Naive thymus-derived CD4-positive, alpha-beta T cell (primary cell): ENCODE measurements at regions not wholly inside any gene's neighbourhood (a gene's known extent, or its start where the extent isn't known, plus 50 kb on each side); places are given as distances from the start of the nearest gene placed in this dataset.

Experiments used
- ATAC-seq: fragments of 150-1000 bp; cut with Tn5 transposase; 2 replicates; pipeline ENCODE4 v1.10.0; 2021; ENCODE audit warnings: mild to moderate bottlenecking, moderate library complexity
- CTCF ChIA-PET: fragments of 350-600 bp; sonication (Branson Sonifier 250); formaldehyde crosslinking; loops from one replicate; lab custom pipeline; 2021; ENCODE audit warnings: antibody characterized with exemption; lab: Charles Lee
- POLR2A ChIA-PET: fragments of 350-600 bp; sonication (Branson Sonifier 250); formaldehyde crosslinking; loops from one replicate; lab custom pipeline; 2021; ENCODE audit warnings: antibody characterized with exemption, inconsistent platforms; lab: Charles Lee
- DNase-seq, 9 donors: peaks; one replicate each; pipeline versions ENCODE4 v3.0.0 to v3.0.0-alpha.2; 2020 to 2022; ENCODE audit warnings: mixed read lengths in 1 of 9
- H3K27ac ChIP-seq: one replicate; pipeline ENCODE4 v1.7.0; 2013; ENCODE audit warnings: mild to moderate bottlenecking, low read depth, low read length, moderate library complexity
- H3K27me3 ChIP-seq, 2 donors: one replicate each; pipeline ENCODE4 v1.7.0; 2013; ENCODE audit warnings: low read length in 2 of 2, mild to moderate bottlenecking in 2 of 2, moderate library complexity in 2 of 2; ENCODE audit not compliant: control insufficient read depth in 2 of 2, insufficient read depth in 2 of 2
- H3K36me3 ChIP-seq, 3 experiments: 1 replicate in 2 of 3; 2 replicates in 1 of 3; pipeline ENCODE4 v1.7.0; 2013; ENCODE audit warnings: low read length in 3 of 3, mild to moderate bottlenecking in 3 of 3, moderate library complexity in 1 of 3; ENCODE audit not compliant: insufficient read depth in 3 of 3, control insufficient read depth in 2 of 3
- H3K4me1 ChIP-seq, 2 donors: one replicate each; pipeline ENCODE4 v1.7.0; 2013; ENCODE audit warnings: low read length in 2 of 2, mild to moderate bottlenecking in 2 of 2, moderate library complexity in 1 of 2; ENCODE audit not compliant: control insufficient read depth in 2 of 2, insufficient read depth in 2 of 2
- H3K4me3 ChIP-seq: 2 replicates; pipeline ENCODE4 v1.7.0; 2013; ENCODE audit warnings: mild to moderate bottlenecking, low read length
- H3K9me3 ChIP-seq, 3 experiments: 1 replicate in 2 of 3; 2 replicates in 1 of 3; pipeline ENCODE4 v1.7.0; 2013; ENCODE audit warnings: low read length in 3 of 3; ENCODE audit not compliant: control insufficient read depth in 2 of 3
- H3K27ac Mint-ChIP-seq, 9 donors: one replicate each; pipeline ENCODE4 v1.8.0; 2020 to 2022; ENCODE audit warnings: mixed read lengths in 9 of 9, mild to moderate bottlenecking in 8 of 9, moderate library complexity in 5 of 9, inconsistent platforms in 2 of 9
- H3K27me3 Mint-ChIP-seq, 5 donors: one replicate each; pipeline ENCODE4 v1.8.0; 2021 to 2022; ENCODE audit warnings: mixed read lengths in 5 of 5, mild to moderate bottlenecking in 1 of 5
- H3K36me3 Mint-ChIP-seq, 5 donors: one replicate each; pipeline ENCODE4 v1.8.0; 2020 to 2022; ENCODE audit warnings: mixed read lengths in 5 of 5, mild to moderate bottlenecking in 3 of 5, inconsistent platforms in 1 of 5
- H3K4me1 Mint-ChIP-seq, 7 donors: one replicate each; pipeline ENCODE4 v1.8.0; 2020 to 2022; ENCODE audit warnings: mixed read lengths in 7 of 7, mild to moderate bottlenecking in 3 of 7, inconsistent platforms in 1 of 7
- H3K4me3 Mint-ChIP-seq, 10 donors: one replicate each; pipeline ENCODE4 v1.8.0; 2020 to 2022; ENCODE audit warnings: mild to moderate bottlenecking in 10 of 10, mixed read lengths in 10 of 10, moderate library complexity in 6 of 10, inconsistent platforms in 2 of 10
- H3K9me3 Mint-ChIP-seq, 11 donors: one replicate each; pipeline ENCODE4 v1.8.0; 2020 to 2022; ENCODE audit warnings: mixed read lengths in 11 of 11, mild to moderate bottlenecking in 4 of 11, inconsistent platforms in 1 of 11, moderate library complexity in 1 of 11
- intact Hi-C, 2 donors: fragments of 100-400 bp; cut with micrococcal nuclease; formaldehyde crosslinking; loops; one replicate each; pipeline ENCODE4 v1.15.1; 2023

DNA sequence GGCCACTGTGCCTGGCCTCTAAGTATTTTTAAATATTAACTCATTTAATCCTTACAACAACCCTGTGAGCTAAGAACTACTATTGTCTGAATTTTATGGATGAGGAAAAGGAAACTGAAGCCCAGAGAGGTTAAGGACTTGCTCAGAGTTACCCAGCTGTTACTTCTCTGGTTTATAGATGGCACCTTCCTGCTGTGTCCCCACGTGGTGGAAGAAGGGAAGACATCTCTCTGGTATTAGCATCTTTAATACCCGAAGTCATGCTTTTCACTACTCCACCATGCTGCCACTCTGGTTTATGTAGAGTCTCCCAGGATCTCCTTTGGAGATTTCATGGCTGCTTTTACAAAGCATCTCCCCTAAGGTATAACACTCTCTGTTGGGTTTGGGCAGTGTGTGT is 105.5 kb upstream of the MKLN1 start:
- ATAC-seq (no peak), DNase-seq (no peak)
- H3K4me1 ChIP-seq: no peaks in the 10 kb centered on the region
- H3K27ac ChIP-seq: no peak overlapping the region
- ChIA-PET CTCF (no interaction called here), POLR2A (no interaction called here)
- H3K27me3 ChIP-seq: no peaks in the 10 kb centered on the region
- H3K9me3 ChIP-seq: no peaks in the 10 kb centered on the region
- H3K36me3 ChIP-seq: no peaks in the 10 kb centered on the region
- H3K36me3 Mint-ChIP-seq: peaks cover 0 to 13% (median 0%) of the 10 kb centered on the region in 5 donors
- H3K27ac Mint-ChIP-seq: no peak overlapping the region
- intact Hi-C loops: no loop called here
- peaks cover 10 to 25% (median 22%) of the 10 kb centered on the region in 7 donors for H3K4me1 Mint-ChIP-seq
- peaks cover 0 to 3% (median 0%) of the 10 kb centered on the region in 5 donors for H3K27me3 Mint-ChIP-seq
- H3K4me3 ChIP-seq: no peak overlapping the region
- peaks cover 0 to 15% (median 1%) of the 10 kb centered on the region in 11 donors for H3K9me3 Mint-ChIP-seq
- H3K4me3 Mint-ChIP-seq: no peak overlapping the region

DNA sequence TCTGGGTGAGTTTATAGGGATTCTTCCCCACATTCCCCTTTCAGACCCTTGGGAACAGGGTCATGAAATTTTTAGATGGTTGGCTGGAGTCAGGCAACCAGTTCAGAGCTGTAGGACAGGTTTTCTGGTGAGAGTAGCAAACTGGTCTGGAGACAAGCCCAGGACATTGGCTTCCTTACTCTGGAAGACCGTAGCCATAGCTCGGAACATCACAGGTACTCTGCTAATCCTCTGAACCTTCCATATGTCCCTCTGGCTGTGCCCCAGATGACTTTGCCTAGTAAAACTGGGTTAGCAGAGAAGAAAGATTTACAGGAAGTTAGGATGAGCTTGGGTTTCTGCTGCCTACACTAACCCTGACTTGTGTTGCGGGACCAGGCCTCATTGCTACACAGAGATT is 104.5 kb upstream of the MKLN1 start:
- no peak for DNase-seq
- ATAC-seq: no peak
- Mint-ChIP-seq H3K27me3 (peaks cover 0 to 3% (median 0%) of the 10 kb centered on the region in 5 donors), H3K4me1 (peaks cover 10 to 30% (median 22%) of the 10 kb centered on the region in 7 donors), H3K4me3 (no peak overlapping the region), H3K36me3 (peaks cover 0 to 8% (median 0%) of the 10 kb centered on the region in 5 donors), H3K27ac (no peak overlapping the region), H3K9me3 (peaks cover 0 to 12% (median 0%) of the 10 kb centered on the region in 11 donors)
- no peak overlapping the region for H3K27ac ChIP-seq
- no peaks in the 10 kb centered on the region for H3K27me3 ChIP-seq
- ChIA-PET CTCF (no interaction called here), POLR2A (no interaction called here)
- no peaks in the 10 kb centered on the region for H3K4me1 ChIP-seq
- intact Hi-C loops: no loop called here
- H3K4me3 ChIP-seq: no peak overlapping the region
- no peaks in the 10 kb centered on the region for H3K9me3 ChIP-seq
- H3K36me3 ChIP-seq: no peaks in the 10 kb centered on the region

DNA sequence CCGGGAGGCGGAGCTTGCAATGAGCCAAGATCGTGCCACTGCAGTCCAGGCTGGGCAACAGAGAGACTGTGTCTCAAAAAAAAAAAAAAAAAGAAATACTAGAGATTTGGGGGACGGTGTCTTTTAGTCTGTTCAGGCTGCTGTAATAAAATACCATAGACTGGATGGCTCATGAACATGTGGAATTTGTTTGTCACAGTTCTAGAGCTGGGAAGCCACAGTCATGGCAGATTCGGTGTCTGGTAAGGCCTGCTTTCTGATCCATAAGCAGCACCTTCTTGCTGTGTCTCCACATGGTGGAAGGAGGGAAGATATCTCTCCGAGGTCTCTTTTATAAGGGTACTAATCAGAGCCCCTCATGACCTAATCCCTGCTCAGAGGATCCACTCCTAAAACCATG is 102.7 kb upstream of the MKLN1 start:
- H3K27ac Mint-ChIP-seq: peak overlapping the region in 1 of 9 donors; percentile 2
- Histone ChIP-seq H3K9me3 (no peaks in the 10 kb centered on the region), H3K27me3 (no peaks in the 10 kb centered on the region), H3K4me3 (no peak overlapping the region), H3K27ac (no peak overlapping the region), H3K36me3 (no peaks in the 10 kb centered on the region), H3K4me1 (no peaks in the 10 kb centered on the region)
- ChIA-PET POLR2A (no interaction called here), CTCF (no interaction called here)
- DNase-seq (no peak), ATAC-seq (no peak)
- H3K27me3 Mint-ChIP-seq: no peaks in the 10 kb centered on the region
- intact Hi-C loops: no loop called here
- H3K4me1 Mint-ChIP-seq: peaks cover 6 to 30% (median 14%) of the 10 kb centered on the region in 7 donors
- H3K36me3 Mint-ChIP-seq: peaks cover 0 to 4% (median 0%) of the 10 kb centered on the region in 5 donors
- no peak overlapping the region for H3K4me3 Mint-ChIP-seq
- H3K9me3 Mint-ChIP-seq: peaks cover 0 to 5% (median 0%) of the 10 kb centered on the region in 11 donors

DNA sequence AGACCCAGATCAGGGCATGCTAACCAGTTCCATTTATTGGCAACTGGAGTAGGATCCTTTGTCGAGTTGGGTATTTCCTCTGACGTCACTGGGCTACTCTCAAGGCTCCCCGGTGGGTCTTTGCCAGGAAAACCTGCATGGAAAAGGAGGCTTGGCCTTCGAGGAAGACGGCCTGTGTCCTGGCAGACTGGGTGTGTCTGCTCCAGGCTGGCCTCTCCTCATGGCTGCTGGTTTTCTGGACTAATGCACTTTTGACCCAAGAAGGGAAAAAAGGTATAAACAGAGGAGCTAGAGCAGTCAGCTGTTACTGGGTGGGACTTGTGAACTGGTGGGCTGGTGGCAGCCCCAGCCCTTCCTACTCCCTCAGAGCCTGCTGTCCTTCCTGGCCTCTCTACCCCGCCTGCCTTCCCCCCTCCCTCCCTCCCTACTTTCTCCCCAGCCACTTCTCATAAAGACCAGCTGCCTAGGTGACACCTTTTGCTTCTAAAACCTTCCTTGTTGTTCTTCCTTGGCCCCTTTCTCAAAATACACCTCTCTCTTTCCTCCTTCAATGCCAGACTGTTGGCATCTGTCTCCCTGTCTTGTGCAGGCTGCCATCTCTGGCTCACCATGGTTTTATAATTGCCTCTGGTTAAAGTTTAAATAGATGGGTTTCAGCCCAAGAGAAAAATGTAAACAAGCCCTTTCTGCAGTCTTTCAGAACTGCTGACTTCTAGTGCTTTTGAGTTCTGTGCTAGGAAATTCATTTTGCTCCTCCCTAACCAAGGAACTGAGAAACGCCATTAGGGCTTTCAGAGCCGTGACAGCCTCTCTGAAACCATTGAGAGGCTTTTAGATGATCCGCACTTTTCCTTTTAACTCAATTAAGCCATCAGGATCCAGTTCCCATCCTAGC is 101.8 kb upstream of the MKLN1 start:
- H3K4me3 ChIP-seq: no peak overlapping the region
- ChIA-PET POLR2A (no interaction called here), CTCF (no interaction called here)
- H3K27me3 Mint-ChIP-seq: no peaks in the 10 kb centered on the region
- no peaks in the 10 kb centered on the region for H3K27me3 ChIP-seq
- no peaks in the 10 kb centered on the region for H3K9me3 ChIP-seq
- no peak overlapping the region for H3K27ac ChIP-seq
- intact Hi-C loops: no loop called here
- DNase-seq (no peak), ATAC-seq (no peak)
- peaks cover 0 to 4% (median 0%) of the 10 kb centered on the region in 11 donors for H3K9me3 Mint-ChIP-seq
- no peak overlapping the region for H3K4me3 Mint-ChIP-seq
- H3K36me3 Mint-ChIP-seq: no peaks in the 10 kb centered on the region
- H3K36me3 ChIP-seq: no peaks in the 10 kb centered on the region
- H3K4me1 Mint-ChIP-seq: peaks cover 6 to 32% (median 18%) of the 10 kb centered on the region in 7 donors
- peak overlapping the region in 6 of 9 donors; percentile 11 to 59 (median 48) for H3K27ac Mint-ChIP-seq
- H3K4me1 ChIP-seq: peaks cover under 1 to 3% of the 10 kb centered on the region in 2 donors

DNA sequence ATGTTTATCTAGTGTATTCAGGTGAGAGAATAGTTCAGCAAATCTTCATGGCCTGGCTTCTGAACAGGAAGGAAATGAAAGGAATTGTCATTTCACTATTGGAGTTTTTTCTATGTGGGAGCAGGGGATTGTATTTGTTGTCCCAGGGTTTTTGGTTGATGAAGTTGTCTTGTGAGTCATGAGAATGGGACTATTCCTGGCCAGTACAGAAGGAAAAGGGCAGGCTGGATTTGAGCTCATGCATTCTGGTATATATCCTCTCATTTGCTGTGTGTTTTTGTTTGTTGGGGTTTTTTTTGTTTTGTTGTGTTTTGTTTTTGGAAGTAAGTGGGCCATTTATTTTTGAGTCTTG is 101.2 kb upstream of the MKLN1 start:
- Histone ChIP-seq H3K4me3 (no peak overlapping the region), H3K4me1 (peaks cover 7 to 8% of the 10 kb centered on the region in 2 donors), H3K27me3 (no peaks in the 10 kb centered on the region), H3K27ac (no peak overlapping the region), H3K9me3 (no peaks in the 10 kb centered on the region), H3K36me3 (no peaks in the 10 kb centered on the region)
- Mint-ChIP-seq H3K4me3 (no peak overlapping the region), H3K36me3 (no peaks in the 10 kb centered on the region), H3K9me3 (peaks cover 0 to 2% (median 0%) of the 10 kb centered on the region in 11 donors), H3K27ac (peak overlapping the region in 5 of 9 donors; percentile 11 to 59 (median 42)), H3K27me3 (no peaks in the 10 kb centered on the region), H3K4me1 (peaks cover 12 to 38% (median 23%) of the 10 kb centered on the region in 7 donors)
- no peak for DNase-seq
- intact Hi-C loops: no loop called here
- ChIA-PET POLR2A (no interaction called here), CTCF (no interaction called here)
- no peak for ATAC-seq

DNA sequence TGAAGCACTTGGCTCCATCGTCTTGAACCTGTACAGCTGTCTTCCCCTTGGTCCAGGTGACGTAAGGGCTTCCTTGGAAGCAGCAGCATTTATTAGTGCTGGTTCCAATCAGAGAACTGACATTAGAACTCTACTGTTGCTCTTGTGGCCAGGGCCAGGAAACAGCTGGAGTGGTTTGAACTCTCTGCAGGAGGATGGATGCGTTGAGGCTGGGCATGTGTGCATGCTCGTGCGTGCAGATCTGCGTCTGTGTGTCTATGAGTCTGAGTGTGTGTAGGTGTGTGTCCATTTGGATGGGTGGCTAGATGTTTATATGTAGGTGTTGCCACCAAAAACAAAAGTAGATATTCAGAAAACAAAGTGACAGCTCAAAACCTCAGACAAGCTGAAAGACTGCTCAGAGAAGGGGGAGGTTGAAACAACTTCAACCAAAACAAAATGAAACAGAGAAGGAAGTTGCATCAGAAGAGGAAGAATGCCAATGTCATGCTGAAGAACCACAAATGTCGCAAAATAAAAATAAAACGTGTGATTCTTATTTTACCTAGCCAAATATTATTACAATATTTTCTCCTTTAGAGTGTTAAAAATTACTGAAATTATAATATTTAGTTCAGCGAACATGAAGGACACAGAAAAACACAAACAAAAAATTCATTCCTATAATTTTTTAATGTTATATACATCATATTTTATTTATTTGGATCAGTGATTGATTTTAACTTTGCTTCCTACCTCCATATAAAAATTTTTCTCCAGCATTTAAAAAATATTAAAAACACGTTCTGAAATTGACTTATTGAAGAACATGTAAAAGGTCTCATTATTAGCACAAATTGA is 96.1 kb upstream of the MKLN1 start:
- intact Hi-C loops: loop anchor here (1.0 to 10.0 kb wide), 10 partner anchors 21 to 1203 kb away; partner anchors contain the start of gene MKLN1 (in 2 of the 2)
- Histone ChIP-seq H3K4me3 (peak overlapping the region; percentile 33), H3K36me3 (no peaks in the 10 kb centered on the region), H3K9me3 (no peaks in the 10 kb centered on the region), H3K27ac (peak overlapping the region; percentile 59), H3K4me1 (peaks cover 24 to 28% of the 10 kb centered on the region in 2 donors), H3K27me3 (no peaks in the 10 kb centered on the region)
- peaks cover 21 to 67% (median 45%) of the 10 kb centered on the region in 7 donors for H3K4me1 Mint-ChIP-seq
- ChIA-PET POLR2A (interaction anchor here (0.5 to 4.0 kb wide), 4 partner anchors 122 to 339 kb away, joined by 3 to 24 read pairs (median 4); no protein-coding TSS in a partner anchor), CTCF (interaction anchor here (1.0 kb wide), 1 partner anchor 124 kb away, joined by 3 read pairs; no protein-coding TSS in a partner anchor)
- no peaks in the 10 kb centered on the region for H3K9me3 Mint-ChIP-seq
- H3K36me3 Mint-ChIP-seq: peaks cover 0 to 3% (median 0%) of the 10 kb centered on the region in 5 donors
- no peaks in the 10 kb centered on the region for H3K27me3 Mint-ChIP-seq
- DNase-seq (peak; percentile 30 to 83 (median 74)), ATAC-seq (peak; percentile 85)
- H3K4me3 Mint-ChIP-seq: peak overlapping the region; percentile 63 to 88 (median 82)
- peak overlapping the region; percentile 66 to 94 (median 91) for H3K27ac Mint-ChIP-seq
